ENCODE measurements at regions not wholly inside any gene's neighbourhood (a gene's known extent, or its start where the extent isn't known, plus 50 kb on each side); places are given as distances from the start of the nearest gene placed in this dataset.

GRCh38 chr15:81987628-81988027, 58.2 kb downstream of the MEX3B start:
- Histone ChIP-seq H3K36me3 (ENCODE audit: control insufficient read depth in 1 of 2, insufficient read depth in 2 of 2, low read depth in 1 of 2, low read length in 2 of 2) (no peaks in the 10 kb centered on the region), H3K14ac (ENCODE audit: low read length in 2 of 2) (no peak overlapping the region), H4K91ac (ENCODE audit: low read length) (no peak overlapping the region), H2AFZ (ENCODE audit: low read depth, low read length) (no peak overlapping the region), H3K18ac (ENCODE audit: low read depth in 1 of 2, low read length in 2 of 2) (no peak overlapping the region), H3K9ac (ENCODE audit: low read length) (no peak overlapping the region), H3K4me1 (ENCODE audit: control insufficient read depth, insufficient read depth, low read depth, low read length) (no peaks in the 10 kb centered on the region), H3K4me3 (ENCODE audit: insufficient read depth in 1 of 2, low read depth in 1 of 2, low read length in 2 of 2) (no peak overlapping the region), H2BK120ac (ENCODE audit: low read depth, low read length) (no peak overlapping the region), H3K27me3 (ENCODE audit: control insufficient read depth in 1 of 2, insufficient read depth in 1 of 2, low read length in 2 of 2) (no peaks in the 10 kb centered on the region), H3K4ac (ENCODE audit: low read depth in 1 of 2, low read length in 2 of 2) (no peak overlapping the region), H2AK5ac (ENCODE audit: low read length, severe bottlenecking) (no peak overlapping the region), H4K8ac (ENCODE audit: low read length) (no peak overlapping the region), H3K4me2 (ENCODE audit: low read length, poor library complexity, severe bottlenecking) (no peak overlapping the region), H3K27ac (ENCODE audit: low read length, poor library complexity, severe bottlenecking) (no peak overlapping the region), H2BK15ac (ENCODE audit: low read depth, poor library complexity, severe bottlenecking) (no peak overlapping the region), H2BK12ac (ENCODE audit: low read length in 2 of 2) (no peak overlapping the region), H3K79me1 (replicated peaks; ENCODE audit: low read length, poor library complexity, severe bottlenecking) (no peaks in the 10 kb centered on the region), H2BK5ac (ENCODE audit: low read depth, low read length, poor library complexity, severe bottlenecking) (no peak overlapping the region), H3K9me3 (ENCODE audit: control insufficient read depth, low read length) (peaks cover 7% of the 10 kb centered on the region), H3K23ac (ENCODE audit: low read length in 2 of 2) (no peak overlapping the region)
- DNase-seq: no peak
- WGBS: 86% methylated on average over 3 of the region's 4 CpGs

DNA sequence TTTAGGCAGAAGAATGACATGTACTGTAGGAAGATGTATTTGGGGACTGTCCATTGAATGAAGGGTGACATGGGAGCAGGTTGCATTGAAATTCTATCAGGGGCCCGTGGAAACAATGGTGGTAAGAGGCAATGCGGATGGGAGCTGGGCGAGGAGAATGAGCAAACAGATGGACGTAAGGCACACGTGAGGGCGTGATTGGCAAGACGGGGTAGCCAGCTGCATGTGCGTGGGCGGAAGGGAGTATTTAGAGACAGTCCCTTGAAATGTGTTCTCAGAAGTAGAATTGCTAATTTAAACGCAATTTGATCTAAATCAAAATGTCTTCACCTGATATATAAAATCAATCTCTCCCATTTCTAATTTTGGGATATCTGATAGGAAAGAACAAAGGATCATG, 62.3 kb downstream of the MEX3B start:
- 90% methylated on average over 5 of the region's 10 CpGs for WGBS
- no peak overlapping the region for H3K4me3 ChIP-seq (ENCODE audit: insufficient read depth in 1 of 2, low read depth in 1 of 2, low read length in 2 of 2)
- H2BK120ac ChIP-seq (ENCODE audit: low read depth, low read length): no peak overlapping the region
- H3K4me2 ChIP-seq (ENCODE audit: low read length, poor library complexity, severe bottlenecking): no peak overlapping the region
- no peak overlapping the region for H4K91ac ChIP-seq (ENCODE audit: low read length)
- H3K36me3 ChIP-seq (ENCODE audit: control insufficient read depth in 1 of 2, insufficient read depth in 2 of 2, low read depth in 1 of 2, low read length in 2 of 2): no peaks in the 10 kb centered on the region
- no peak overlapping the region for H3K4ac ChIP-seq (ENCODE audit: low read depth in 1 of 2, low read length in 2 of 2)
- H3K9ac ChIP-seq (ENCODE audit: low read length): no peak overlapping the region
- H4K8ac ChIP-seq (ENCODE audit: low read length): no peak overlapping the region
- no peak overlapping the region for H2AK5ac ChIP-seq (ENCODE audit: low read length, severe bottlenecking)
- DNase-seq: no peak
- peaks cover 7% of the 10 kb centered on the region for H3K9me3 ChIP-seq (ENCODE audit: control insufficient read depth, low read length)
- no peak overlapping the region for H2BK12ac ChIP-seq (ENCODE audit: low read length in 2 of 2)
- no peak overlapping the region for H2BK15ac ChIP-seq (ENCODE audit: low read depth, poor library complexity, severe bottlenecking)
- no peak overlapping the region for H2AFZ ChIP-seq (ENCODE audit: low read depth, low read length)
- no peaks in the 10 kb centered on the region for H3K79me1 ChIP-seq (replicated peaks; ENCODE audit: low read length, poor library complexity, severe bottlenecking)
- no peak overlapping the region for H3K14ac ChIP-seq (ENCODE audit: low read length in 2 of 2)
- no peaks in the 10 kb centered on the region for H3K4me1 ChIP-seq (ENCODE audit: control insufficient read depth, insufficient read depth, low read depth, low read length)
- H2BK5ac ChIP-seq (ENCODE audit: low read depth, low read length, poor library complexity, severe bottlenecking): no peak overlapping the region
- H3K27me3 ChIP-seq (ENCODE audit: control insufficient read depth in 1 of 2, insufficient read depth in 1 of 2, low read length in 2 of 2): no peaks in the 10 kb centered on the region
- H3K27ac ChIP-seq (ENCODE audit: low read length, poor library complexity, severe bottlenecking): no peak overlapping the region
- no peak overlapping the region for H3K23ac ChIP-seq (ENCODE audit: low read length in 2 of 2)
- H3K18ac ChIP-seq (ENCODE audit: low read depth in 1 of 2, low read length in 2 of 2): no peak overlapping the region

- no peak overlapping the region for H3K14ac ChIP-seq (ENCODE audit: low read length in 2 of 2)
- WGBS: 97% methylated on average over 5 of the region's 5 CpGs
- H3K4me2 ChIP-seq (ENCODE audit: low read length, poor library complexity, severe bottlenecking): no peak overlapping the region
- no peak overlapping the region for H3K4me3 ChIP-seq (ENCODE audit: insufficient read depth in 1 of 2, low read depth in 1 of 2, low read length in 2 of 2)
- no peak for DNase-seq
- H2BK12ac ChIP-seq (ENCODE audit: low read length in 2 of 2): no peak overlapping the region
- no peak overlapping the region for H3K9ac ChIP-seq (ENCODE audit: low read length)
- H2BK120ac ChIP-seq (ENCODE audit: low read depth, low read length): no peak overlapping the region
- no peaks in the 10 kb centered on the region for H3K36me3 ChIP-seq (ENCODE audit: control insufficient read depth in 1 of 2, insufficient read depth in 2 of 2, low read depth in 1 of 2, low read length in 2 of 2)
- H4K8ac ChIP-seq (ENCODE audit: low read length): no peak overlapping the region
- H3K23ac ChIP-seq (ENCODE audit: low read length in 2 of 2): no peak overlapping the region
- no peak overlapping the region for H3K18ac ChIP-seq (ENCODE audit: low read depth in 1 of 2, low read length in 2 of 2)
- H2BK5ac ChIP-seq (ENCODE audit: low read depth, low read length, poor library complexity, severe bottlenecking): no peak overlapping the region
- no peaks in the 10 kb centered on the region for H3K27me3 ChIP-seq (ENCODE audit: control insufficient read depth in 1 of 2, insufficient read depth in 1 of 2, low read length in 2 of 2)
- H3K9me3 ChIP-seq (ENCODE audit: control insufficient read depth, low read length): peaks cover 14% of the 10 kb centered on the region
- H2BK15ac ChIP-seq (ENCODE audit: low read depth, poor library complexity, severe bottlenecking): no peak overlapping the region
- H2AFZ ChIP-seq (ENCODE audit: low read depth, low read length): no peak overlapping the region
- no peak overlapping the region for H3K27ac ChIP-seq (ENCODE audit: low read length, poor library complexity, severe bottlenecking)
- no peak overlapping the region for H3K4ac ChIP-seq (ENCODE audit: low read depth in 1 of 2, low read length in 2 of 2)
- H3K4me1 ChIP-seq (ENCODE audit: control insufficient read depth, insufficient read depth, low read depth, low read length): no peaks in the 10 kb centered on the region
- H4K91ac ChIP-seq (ENCODE audit: low read length): no peak overlapping the region
- H3K79me1 ChIP-seq (replicated peaks; ENCODE audit: low read length, poor library complexity, severe bottlenecking): no peaks in the 10 kb centered on the region
- no peak overlapping the region for H2AK5ac ChIP-seq (ENCODE audit: low read length, severe bottlenecking)
Measured at GRCh38 chr15:81982808-81983207, 63.0 kb downstream of the MEX3B start.

- Histone ChIP-seq H2BK5ac (ENCODE audit: low read depth, low read length, poor library complexity, severe bottlenecking) (no peak overlapping the region), H4K91ac (ENCODE audit: low read length) (no peak overlapping the region), H3K23ac (ENCODE audit: low read length in 2 of 2) (no peak overlapping the region), H3K27ac (ENCODE audit: low read length, poor library complexity, severe bottlenecking) (no peak overlapping the region), H3K9me3 (ENCODE audit: control insufficient read depth, low read length) (peaks cover 23% of the 10 kb centered on the region), H2BK15ac (ENCODE audit: low read depth, poor library complexity, severe bottlenecking) (no peak overlapping the region), H3K4ac (ENCODE audit: low read depth in 1 of 2, low read length in 2 of 2) (no peak overlapping the region), H3K14ac (ENCODE audit: low read length in 2 of 2) (no peak overlapping the region), H3K18ac (ENCODE audit: low read depth in 1 of 2, low read length in 2 of 2) (no peak overlapping the region), H2AK5ac (ENCODE audit: low read length, severe bottlenecking) (no peak overlapping the region), H3K9ac (ENCODE audit: low read length) (no peak overlapping the region), H3K4me2 (ENCODE audit: low read length, poor library complexity, severe bottlenecking) (no peak overlapping the region), H3K4me1 (ENCODE audit: control insufficient read depth, insufficient read depth, low read depth, low read length) (no peaks in the 10 kb centered on the region), H2BK120ac (ENCODE audit: low read depth, low read length) (no peak overlapping the region), H3K79me1 (replicated peaks; ENCODE audit: low read length, poor library complexity, severe bottlenecking) (no peaks in the 10 kb centered on the region), H3K4me3 (ENCODE audit: insufficient read depth in 1 of 2, low read depth in 1 of 2, low read length in 2 of 2) (no peak overlapping the region), H2BK12ac (ENCODE audit: low read length in 2 of 2) (no peak overlapping the region), H4K8ac (ENCODE audit: low read length) (no peak overlapping the region), H3K36me3 (ENCODE audit: control insufficient read depth in 1 of 2, insufficient read depth in 2 of 2, low read depth in 1 of 2, low read length in 2 of 2) (no peaks in the 10 kb centered on the region), H3K27me3 (ENCODE audit: control insufficient read depth in 1 of 2, insufficient read depth in 1 of 2, low read length in 2 of 2) (no peaks in the 10 kb centered on the region), H2AFZ (ENCODE audit: low read depth, low read length) (no peak overlapping the region)
- WGBS: 79% methylated on average over 1 of the region's 3 CpGs
- DNase-seq: no peak
Measured at GRCh38 chr15:81981908-81982307, 63.9 kb downstream of the MEX3B start.
